Endodermal cell (in vitro differentiated cells): ENCODE measurements at regions not wholly inside any gene's neighbourhood (a gene's known extent, or its start where the extent isn't known, plus 50 kb on each side); places are given as distances from the start of the nearest gene placed in this dataset.

ENCODE experiments used
- DNase-seq: peaks from one replicate; pipeline ENCODE4 v3.0.0-alpha.2; 2017
- H3K27ac ChIP-seq: 2 replicates; pipeline ENCODE4 v1.5.1; 2013; ENCODE audit warnings: mild to moderate bottlenecking, low read depth, low read length, moderate library complexity
- H3K27me3 ChIP-seq: 2 replicates; pipeline ENCODE4 v1.6.1; 2013; ENCODE audit warnings: mild to moderate bottlenecking, low read length, moderate library complexity; ENCODE audit not compliant: insufficient read depth, control insufficient read depth, poor library complexity, severe bottlenecking
- H3K36me3 ChIP-seq: 2 replicates; pipeline ENCODE4 v1.7.0; 2013; ENCODE audit warnings: mild to moderate bottlenecking, low read length, moderate library complexity; ENCODE audit not compliant: control insufficient read depth, insufficient read depth
- H3K4me1 ChIP-seq: one replicate; pipeline ENCODE4 v1.7.0; 2013; ENCODE audit warnings: low read length; ENCODE audit not compliant: control insufficient read depth, insufficient read depth
- H3K4me3 ChIP-seq: 2 replicates; pipeline ENCODE4 v1.5.1; 2013; ENCODE audit warnings: mild to moderate bottlenecking, low read length, moderate library complexity
- H3K9ac ChIP-seq: 2 replicates; pipeline ENCODE4 v1.6.1; 2013; ENCODE audit warnings: mild to moderate bottlenecking, low read length, moderate library complexity; ENCODE audit not compliant: poor library complexity, severe bottlenecking; ENCODE audit errors: extremely low read depth
- H3K9me3 ChIP-seq: 2 replicates; pipeline ENCODE4 v1.6.1; 2013; ENCODE audit warnings: mild to moderate bottlenecking, low read length, moderate library complexity; ENCODE audit not compliant: control insufficient read depth
- H3K27ac Mint-ChIP-seq: 2 replicates; pipeline ENCODE4 v1.8.0; 2020; ENCODE audit warnings: mixed read lengths
- H3K27me3 Mint-ChIP-seq: 2 replicates; pipeline ENCODE4 v1.8.0; 2021; ENCODE audit warnings: mild to moderate bottlenecking, mixed read lengths; ENCODE audit not compliant: insufficient read depth
- H3K36me3 Mint-ChIP-seq: 2 replicates; pipeline ENCODE4 v1.8.0; 2020; ENCODE audit warnings: low read depth, mixed read lengths
- H3K4me1 Mint-ChIP-seq: 2 replicates; pipeline ENCODE4 v1.8.0; 2020; ENCODE audit warnings: mixed read lengths
- H3K4me3 Mint-ChIP-seq: 2 replicates; pipeline ENCODE4 v1.8.0; 2020; ENCODE audit warnings: mild to moderate bottlenecking, moderate library complexity, mixed read lengths
- H3K9me3 Mint-ChIP-seq: 2 replicates; pipeline ENCODE4 v1.8.0; 2020; ENCODE audit warnings: mild to moderate bottlenecking, mixed read lengths
- WGBS, 2 experiments: methylation state at CpG; one replicate each; pipeline versions ENCODE4 v1.1.5 to v1.1.7; 2013; ENCODE audit warnings: missing lambda C conversion rate in 2 of 2, mixed read lengths in 1 of 2; ENCODE audit not compliant: insufficient coverage in 1 of 2, insufficient read length in 1 of 2; 5-methylcytosine and 5-hydroxymethylcytosine counted together
- TF ChIP-seq, protein P1 (sequence below): fragments of 200-600 bp; sonication (generic); conservative IDR thresholded peaks from 2 replicates; pipeline ENCODE4 v1.5.0; 2021; ENCODE audit warnings: antibody characterized with exemption, mild to moderate bottlenecking

DNA sequence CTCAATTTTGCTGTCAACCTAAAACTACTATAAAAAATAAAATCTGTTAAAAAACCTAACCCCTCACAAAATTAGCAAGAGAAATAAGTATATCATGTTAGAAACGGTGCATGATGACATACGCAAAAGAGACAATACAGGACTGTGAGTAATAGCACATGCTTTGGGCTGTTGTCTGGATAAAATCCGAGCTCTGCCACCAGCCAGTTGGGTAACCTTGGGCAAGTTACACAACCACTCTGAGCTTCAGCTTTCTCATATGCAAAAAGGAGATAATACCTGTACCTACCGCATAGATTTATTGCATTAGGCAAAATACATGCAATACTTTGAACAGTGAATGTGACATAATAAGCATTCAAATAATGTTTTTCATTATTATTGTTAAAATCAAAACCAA, 481.7 kb downstream of the TLE1 start:
- TF ChIP-seq, protein P1, sequence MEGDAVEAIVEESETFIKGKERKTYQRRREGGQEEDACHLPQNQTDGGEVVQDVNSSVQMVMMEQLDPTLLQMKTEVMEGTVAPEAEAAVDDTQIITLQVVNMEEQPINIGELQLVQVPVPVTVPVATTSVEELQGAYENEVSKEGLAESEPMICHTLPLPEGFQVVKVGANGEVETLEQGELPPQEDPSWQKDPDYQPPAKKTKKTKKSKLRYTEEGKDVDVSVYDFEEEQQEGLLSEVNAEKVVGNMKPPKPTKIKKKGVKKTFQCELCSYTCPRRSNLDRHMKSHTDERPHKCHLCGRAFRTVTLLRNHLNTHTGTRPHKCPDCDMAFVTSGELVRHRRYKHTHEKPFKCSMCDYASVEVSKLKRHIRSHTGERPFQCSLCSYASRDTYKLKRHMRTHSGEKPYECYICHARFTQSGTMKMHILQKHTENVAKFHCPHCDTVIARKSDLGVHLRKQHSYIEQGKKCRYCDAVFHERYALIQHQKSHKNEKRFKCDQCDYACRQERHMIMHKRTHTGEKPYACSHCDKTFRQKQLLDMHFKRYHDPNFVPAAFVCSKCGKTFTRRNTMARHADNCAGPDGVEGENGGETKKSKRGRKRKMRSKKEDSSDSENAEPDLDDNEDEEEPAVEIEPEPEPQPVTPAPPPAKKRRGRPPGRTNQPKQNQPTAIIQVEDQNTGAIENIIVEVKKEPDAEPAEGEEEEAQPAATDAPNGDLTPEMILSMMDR: no peak
- no peak for DNase-seq
- Mint-ChIP-seq H3K36me3 (no peaks in the 10 kb centered on the region), H3K27me3 (no peaks in the 10 kb centered on the region), H3K27ac (no peak overlapping the region), H3K4me3 (no peak overlapping the region), H3K9me3 (no peaks in the 10 kb centered on the region), H3K4me1 (no peaks in the 10 kb centered on the region)
- Histone ChIP-seq H3K36me3 (no peaks in the 10 kb centered on the region), H3K9ac (no peak overlapping the region), H3K4me1 (no peaks in the 10 kb centered on the region), H3K9me3 (no peaks in the 10 kb centered on the region), H3K27me3 (no peaks in the 10 kb centered on the region), H3K27ac (no peak overlapping the region), H3K4me3 (no peak overlapping the region)
- 80 to 96% methylated on average over 1 to 3 of the region's 4 CpGs for WGBS, 2 experiments

DNA sequence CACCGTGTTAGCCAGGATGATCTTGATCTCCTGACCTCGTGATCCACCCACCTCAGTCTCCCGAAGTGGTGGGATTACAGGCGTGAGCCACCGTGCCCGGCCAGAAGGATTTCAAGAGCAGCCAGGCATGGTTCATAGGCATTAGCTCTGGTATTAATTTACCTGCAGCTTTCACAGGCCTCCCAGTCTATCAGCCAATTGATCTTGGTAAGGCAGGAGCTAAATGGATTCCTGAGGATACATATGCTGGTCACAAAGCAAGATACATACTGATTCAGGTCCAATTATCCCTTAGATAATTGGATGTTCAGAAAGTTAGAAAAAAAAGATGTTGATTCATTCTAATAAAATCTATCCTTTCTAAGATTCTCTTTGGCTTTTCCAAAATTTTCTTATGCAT, 487.1 kb downstream of the TLE1 start:
- no peak for DNase-seq
- no peaks in the 10 kb centered on the region for H3K27me3 Mint-ChIP-seq
- H3K4me1 Mint-ChIP-seq: no peaks in the 10 kb centered on the region
- Histone ChIP-seq H3K9ac (no peak overlapping the region), H3K9me3 (no peaks in the 10 kb centered on the region), H3K4me3 (no peak overlapping the region), H3K27me3 (no peaks in the 10 kb centered on the region), H3K27ac (no peak overlapping the region), H3K36me3 (no peaks in the 10 kb centered on the region), H3K4me1 (no peaks in the 10 kb centered on the region)
- 82 to 94% methylated on average over 6 of the region's 6 CpGs for WGBS, 2 experiments
- no peak overlapping the region for H3K4me3 Mint-ChIP-seq
- no peak overlapping the region for H3K27ac Mint-ChIP-seq
- TF ChIP-seq, protein P1: no peak
- no peaks in the 10 kb centered on the region for H3K36me3 Mint-ChIP-seq
- H3K9me3 Mint-ChIP-seq: peaks cover 11% of the 10 kb centered on the region

DNA sequence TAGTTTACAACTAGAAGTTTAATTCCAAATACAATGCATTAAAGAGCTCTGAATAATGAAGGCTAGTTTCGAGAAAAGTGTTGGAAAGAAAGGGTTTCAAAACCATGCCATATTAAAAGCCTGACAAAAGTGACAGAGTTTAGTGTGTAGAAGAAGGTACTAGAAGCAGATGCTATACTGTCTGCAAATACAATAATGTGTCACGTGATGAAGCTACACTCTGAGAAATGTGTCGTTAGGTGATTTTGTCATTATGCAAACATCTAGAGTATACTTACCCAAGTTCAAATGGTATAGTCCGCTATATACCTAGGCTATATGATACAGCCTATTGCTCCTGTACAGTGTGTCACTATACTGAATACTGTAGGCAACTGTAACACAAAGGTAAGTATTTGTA, 494.1 kb downstream of the TLE1 start:
- H3K36me3 ChIP-seq: no peaks in the 10 kb centered on the region
- TF ChIP-seq, protein P1: no peak
- Mint-ChIP-seq H3K4me3 (no peak overlapping the region), H3K27me3 (no peaks in the 10 kb centered on the region), H3K9me3 (peaks cover 5% of the 10 kb centered on the region), H3K27ac (no peak overlapping the region), H3K36me3 (no peaks in the 10 kb centered on the region), H3K4me1 (no peaks in the 10 kb centered on the region)
- H3K27me3 ChIP-seq: no peaks in the 10 kb centered on the region
- H3K9ac ChIP-seq: no peak overlapping the region
- peaks cover 10% of the 10 kb centered on the region for H3K9me3 ChIP-seq
- no peaks in the 10 kb centered on the region for H3K4me1 ChIP-seq
- no peak overlapping the region for H3K4me3 ChIP-seq
- no peak overlapping the region for H3K27ac ChIP-seq
- no peak for DNase-seq
- 91 to 92% methylated on average over 2 to 4 of the region's 4 CpGs for WGBS, 2 experiments
